Natural killer cell (primary cell): ENCODE measurements at regions not wholly inside any gene's neighbourhood (a gene's known extent, or its start where the extent isn't known, plus 50 kb on each side); places are given as distances from the start of the nearest gene placed in this dataset.

ENCODE experiments used
- ATAC-seq, 3 donors: fragments of 150-1000 bp in 2 of 3; fragments of 200-7000 bp in 1 of 3; cut with Tn5 transposase; 1 replicate in 1 of 3; 2 replicates in 2 of 3; pipeline ENCODE4 v1.10.0; 2021; ENCODE audit warnings: mild to moderate bottlenecking in 2 of 3, moderate library complexity in 2 of 3
- DNase-seq, 2 donors: peaks; one replicate each; pipeline versions ENCODE4 v3.0.0 to v3.0.0-alpha.2; 2013 to 2021; ENCODE audit warnings: mixed read lengths in 1 of 2
- H3K27ac ChIP-seq: one replicate; pipeline ENCODE4 v1.5.1; 2013; ENCODE audit warnings: mild to moderate bottlenecking, low read length
- H3K27me3 ChIP-seq: one replicate; pipeline ENCODE4 v1.6.1; 2013; ENCODE audit warnings: low read length; ENCODE audit not compliant: control insufficient read depth, insufficient read depth
- H3K36me3 ChIP-seq: one replicate; pipeline ENCODE4 v1.6.1; 2013; ENCODE audit warnings: low read length; ENCODE audit not compliant: control insufficient read depth, insufficient read depth
- H3K4me1 ChIP-seq: one replicate; pipeline ENCODE4 v1.6.1; 2013; ENCODE audit warnings: low read length; ENCODE audit not compliant: control insufficient read depth, insufficient read depth
- H3K4me3 ChIP-seq: one replicate; pipeline ENCODE4 v1.5.1; 2013; ENCODE audit warnings: low read length
- H3K9me3 ChIP-seq: one replicate; pipeline ENCODE4 v1.6.1; 2013; ENCODE audit warnings: low read length; ENCODE audit not compliant: control insufficient read depth, insufficient read depth
- H3K27ac Mint-ChIP-seq, 2 donors: one replicate each; pipeline ENCODE4 v1.8.0; 2022; ENCODE audit warnings: mild to moderate bottlenecking in 2 of 2, mixed read lengths in 2 of 2, moderate library complexity in 1 of 2
- H3K27me3 Mint-ChIP-seq, 2 donors: one replicate each; pipeline ENCODE4 v1.8.0; 2022; ENCODE audit warnings: low read depth in 2 of 2, mixed read lengths in 2 of 2
- H3K36me3 Mint-ChIP-seq: one replicate; pipeline ENCODE4 v1.8.0; 2022; ENCODE audit warnings: mixed read lengths
- H3K4me1 Mint-ChIP-seq, 2 donors: one replicate each; pipeline ENCODE4 v1.8.0; 2022; ENCODE audit warnings: mixed read lengths in 2 of 2
- H3K4me3 Mint-ChIP-seq: one replicate; pipeline ENCODE4 v1.8.0; 2022; ENCODE audit warnings: mild to moderate bottlenecking, moderate library complexity, mixed read lengths
- H3K9me3 Mint-ChIP-seq, 2 donors: one replicate each; pipeline ENCODE4 v1.8.0; 2022; ENCODE audit warnings: mixed read lengths in 2 of 2
- WGBS: methylation state at CpG from one replicate; pipeline ENCODE4 v1.1.7; 2013; ENCODE audit warnings: missing lambda C conversion rate; ENCODE audit not compliant: insufficient coverage; 5-methylcytosine and 5-hydroxymethylcytosine counted together
- intact Hi-C: fragments of 100-400 bp; cut with micrococcal nuclease; formaldehyde crosslinking; loops from one replicate; pipeline ENCODE4 v1.14.2; 2022
- TF ChIP-seq, protein P1 (sequence below): fragments of 200-600 bp; IDR thresholded peaks from one replicate; pipeline ENCODE4 v1.8.0; 2022; ENCODE audit warnings: antibody characterized with exemption

GRCh38 chr2:144707736-144708326 is 187.9 kb upstream of the ZEB2 start:
- Histone ChIP-seq H3K4me1 (no peaks in the 10 kb centered on the region), H3K27ac (no peak overlapping the region), H3K9me3 (no peaks in the 10 kb centered on the region), H3K27me3 (no peaks in the 10 kb centered on the region), H3K36me3 (no peaks in the 10 kb centered on the region), H3K4me3 (no peak overlapping the region)
- ATAC-seq (no peak), DNase-seq (no peak)
- TF ChIP-seq, protein P1, sequence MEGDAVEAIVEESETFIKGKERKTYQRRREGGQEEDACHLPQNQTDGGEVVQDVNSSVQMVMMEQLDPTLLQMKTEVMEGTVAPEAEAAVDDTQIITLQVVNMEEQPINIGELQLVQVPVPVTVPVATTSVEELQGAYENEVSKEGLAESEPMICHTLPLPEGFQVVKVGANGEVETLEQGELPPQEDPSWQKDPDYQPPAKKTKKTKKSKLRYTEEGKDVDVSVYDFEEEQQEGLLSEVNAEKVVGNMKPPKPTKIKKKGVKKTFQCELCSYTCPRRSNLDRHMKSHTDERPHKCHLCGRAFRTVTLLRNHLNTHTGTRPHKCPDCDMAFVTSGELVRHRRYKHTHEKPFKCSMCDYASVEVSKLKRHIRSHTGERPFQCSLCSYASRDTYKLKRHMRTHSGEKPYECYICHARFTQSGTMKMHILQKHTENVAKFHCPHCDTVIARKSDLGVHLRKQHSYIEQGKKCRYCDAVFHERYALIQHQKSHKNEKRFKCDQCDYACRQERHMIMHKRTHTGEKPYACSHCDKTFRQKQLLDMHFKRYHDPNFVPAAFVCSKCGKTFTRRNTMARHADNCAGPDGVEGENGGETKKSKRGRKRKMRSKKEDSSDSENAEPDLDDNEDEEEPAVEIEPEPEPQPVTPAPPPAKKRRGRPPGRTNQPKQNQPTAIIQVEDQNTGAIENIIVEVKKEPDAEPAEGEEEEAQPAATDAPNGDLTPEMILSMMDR = no peak
- Mint-ChIP-seq H3K4me1 (peaks cover 0 to 17% of the 10 kb centered on the region in 2 donors), H3K27ac (no peak overlapping the region), H3K36me3 (no peaks in the 10 kb centered on the region), H3K9me3 (no peaks in the 10 kb centered on the region), H3K27me3 (no peaks in the 10 kb centered on the region), H3K4me3 (no peak overlapping the region)
- intact Hi-C loops = no loop called here
- WGBS = 94% methylated on average over 8 of the region's 9 CpGs

DNA sequence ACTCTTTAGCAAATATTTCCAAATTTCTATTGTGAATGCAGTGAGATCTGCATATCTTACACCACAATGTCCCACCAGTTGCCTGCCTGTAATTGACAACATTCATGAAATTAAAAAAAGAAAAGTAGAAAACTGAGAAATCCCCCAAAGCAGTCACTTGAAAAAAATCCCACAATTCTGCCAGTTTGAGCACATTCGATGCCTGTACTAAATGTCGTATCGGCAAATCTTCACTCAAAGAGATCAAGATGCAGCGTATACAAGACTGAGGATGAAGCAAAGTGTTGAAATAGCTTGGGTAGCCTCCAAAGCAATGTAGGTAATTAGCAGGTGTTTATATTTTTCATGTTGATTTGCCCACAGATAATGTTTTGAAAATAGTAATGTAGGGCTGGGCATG is 186.7 kb upstream of the ZEB2 start:
- ATAC-seq (no peak), DNase-seq (no peak)
- intact Hi-C loops = no loop called here
- H3K36me3 ChIP-seq = no peaks in the 10 kb centered on the region
- no peaks in the 10 kb centered on the region for H3K9me3 ChIP-seq
- H3K36me3 Mint-ChIP-seq = no peaks in the 10 kb centered on the region
- no peaks in the 10 kb centered on the region for H3K4me1 ChIP-seq
- H3K27me3 Mint-ChIP-seq = no peaks in the 10 kb centered on the region
- H3K27ac ChIP-seq = no peak overlapping the region
- no peaks in the 10 kb centered on the region for H3K9me3 Mint-ChIP-seq
- H3K4me3 ChIP-seq = no peak overlapping the region
- TF ChIP-seq, protein P1 = no peak
- H3K27ac Mint-ChIP-seq = no peak overlapping the region
- no peak overlapping the region for H3K4me3 Mint-ChIP-seq
- no peaks in the 10 kb centered on the region for H3K27me3 ChIP-seq
- WGBS = 98% methylated on average over 4 of the region's 4 CpGs
- peaks cover 0 to 17% of the 10 kb centered on the region in 2 donors for H3K4me1 Mint-ChIP-seq

- intact Hi-C loops = no loop called here
Observed at GRCh38 chr2:144705328-144706245, 185.7 kb upstream of the ZEB2 start.

More at GRCh38 chr2:144705328-144706245, 185.7 kb upstream of the ZEB2 start:
- Mint-ChIP-seq H3K27ac (no peak overlapping the region), H3K27me3 (no peaks in the 10 kb centered on the region), H3K4me3 (no peak overlapping the region), H3K4me1 (peaks cover 0 to 17% of the 10 kb centered on the region in 2 donors), H3K9me3 (no peaks in the 10 kb centered on the region), H3K36me3 (no peaks in the 10 kb centered on the region)
- no peaks in the 10 kb centered on the region for H3K36me3 ChIP-seq
- H3K9me3 ChIP-seq = no peaks in the 10 kb centered on the region
- H3K4me1 ChIP-seq = no peaks in the 10 kb centered on the region
- TF ChIP-seq, protein P1 = no peak
- H3K4me3 ChIP-seq = no peak overlapping the region
- no peak for ATAC-seq
- H3K27me3 ChIP-seq = no peaks in the 10 kb centered on the region
- WGBS = 94% methylated on average over 3 of the region's 4 CpGs
- DNase-seq = no peak
- no peak overlapping the region for H3K27ac ChIP-seq
